Right lung (tissue), 2 donors: ENCODE measurements at regions not wholly inside any gene's neighbourhood (a gene's known extent, or its start where the extent isn't known, plus 50 kb on each side); places are given as distances from the start of the nearest gene placed in this dataset.

Experiments
- DNase-seq, 2 donors: peaks; one replicate each; pipeline ENCODE4 v3.0.0-alpha.2; 2013

- no peak for DNase-seq
Measured at GRCh38 chr5:159855476-159856191, 60.6 kb upstream of the ADRA1B start.

- no peak for DNase-seq
Measured at GRCh38 chr5:159858871-159859270, 57.4 kb upstream of the ADRA1B start.

- DNase-seq: no peak
Measured at GRCh38 chr5:159861086-159861485, 55.2 kb upstream of the ADRA1B start.

- peak in 1 of 2 donors; percentile 41 for DNase-seq
Measured at GRCh38 chr5:159864885-159865691, 51.2 kb upstream of the ADRA1B start.

GRCh38 chr5:159866093-159866492, 50.2 kb upstream of the ADRA1B start:
- DNase-seq: no peak
